Astrocyte (in vitro differentiated cells and primary cell): ENCODE measurements at regions not wholly inside any gene's neighbourhood (a gene's known extent, or its start where the extent isn't known, plus 50 kb on each side); places are given as distances from the start of the nearest gene placed in this dataset.

Experiments used
- DNase-seq: peaks from one replicate; pipeline ENCODE4 v3.0.0-alpha.2; 2010; ENCODE audit warnings: low read depth
- FAIRE-seq: peaks from 2 replicates; lab custom pipeline; 2011; peaks lifted over from hg19 to GRCh38; lab: Jason Lieb, UNC
- H2AFZ ChIP-seq: 2 replicates; pipeline ENCODE4 v1.6.0; 2012; ENCODE audit warnings: low read depth, low read length, inconsistent platforms
- H3K27ac ChIP-seq: 2 replicates; pipeline ENCODE4 v1.5.1; 2011; ENCODE audit warnings: low read depth, low read length, inconsistent platforms
- H3K27me3 ChIP-seq: 2 replicates; pipeline ENCODE4 v1.6.0; 2011; ENCODE audit warnings: low read length, inconsistent platforms; ENCODE audit not compliant: insufficient read depth
- H3K36me3 ChIP-seq: 2 replicates; pipeline ENCODE4 v1.5.1; 2011; ENCODE audit warnings: low read length, inconsistent platforms; ENCODE audit not compliant: insufficient read depth
- H3K4me1 ChIP-seq: 2 replicates; pipeline ENCODE4 v1.5.1; 2011; ENCODE audit warnings: low read length, inconsistent platforms; ENCODE audit not compliant: insufficient read depth
- H3K4me2 ChIP-seq: 2 replicates; pipeline ENCODE4 v1.6.0; 2012; ENCODE audit warnings: low read length, inconsistent platforms
- H3K4me3 ChIP-seq: 2 replicates; pipeline ENCODE4 v1.5.1; 2011; ENCODE audit warnings: low read depth, mild to moderate bottlenecking, low read length, inconsistent platforms; ENCODE audit not compliant: insufficient read depth
- H3K79me2 ChIP-seq: 2 replicates; pipeline ENCODE4 v1.6.0; 2012; ENCODE audit warnings: mild to moderate bottlenecking, low read length, inconsistent platforms; ENCODE audit not compliant: insufficient read depth
- H3K9ac ChIP-seq: 2 replicates; pipeline ENCODE4 v1.6.0; 2012; ENCODE audit warnings: mild to moderate bottlenecking, low read length, inconsistent platforms
- H3K9me3 ChIP-seq: 2 replicates; pipeline ENCODE4 v1.5.1; 2012; ENCODE audit warnings: low read depth, mild to moderate bottlenecking, low read length, inconsistent platforms; ENCODE audit not compliant: insufficient read depth
- H4K20me1 ChIP-seq: 2 replicates; pipeline ENCODE4 v1.6.0; 2012; ENCODE audit warnings: low read length, inconsistent platforms; ENCODE audit not compliant: insufficient read depth
- H3K27ac Mint-ChIP-seq: one replicate; pipeline ENCODE4 v1.8.0; 2021; ENCODE audit warnings: mild to moderate bottlenecking, mixed read lengths; ENCODE audit not compliant: unreplicated experiment
- H3K27me3 Mint-ChIP-seq: one replicate; pipeline ENCODE4 v1.8.0; 2021; ENCODE audit warnings: low read depth, mixed read lengths; ENCODE audit not compliant: unreplicated experiment
- H3K36me3 Mint-ChIP-seq: one replicate; pipeline ENCODE4 v1.8.0; 2021; ENCODE audit warnings: low read depth, mixed read lengths; ENCODE audit not compliant: unreplicated experiment
- H3K4me1 Mint-ChIP-seq: one replicate; pipeline ENCODE4 v1.8.0; 2021; ENCODE audit warnings: low read depth, mixed read lengths; ENCODE audit not compliant: unreplicated experiment
- H3K4me3 Mint-ChIP-seq: one replicate; pipeline ENCODE4 v1.8.0; 2021; ENCODE audit warnings: mild to moderate bottlenecking, moderate library complexity, mixed read lengths; ENCODE audit not compliant: unreplicated experiment
- H3K9me3 Mint-ChIP-seq: one replicate; pipeline ENCODE4 v1.8.0; 2021; ENCODE audit warnings: mild to moderate bottlenecking, mixed read lengths; ENCODE audit not compliant: unreplicated experiment
- CTCF ChIP-seq: IDR thresholded peaks from 2 replicates; pipeline ENCODE4 v1.5.1; 2011; ENCODE audit warnings: low read depth, mild to moderate bottlenecking, inconsistent platforms, low read length, moderate library complexity; ENCODE audit not compliant: insufficient read depth
- EZH2 ChIP-seq: IDR thresholded peaks from 2 replicates; pipeline ENCODE4 v1.6.1; 2012; ENCODE audit warnings: mild to moderate bottlenecking, low read length, inconsistent platforms; ENCODE audit not compliant: insufficient read depth

DNA sequence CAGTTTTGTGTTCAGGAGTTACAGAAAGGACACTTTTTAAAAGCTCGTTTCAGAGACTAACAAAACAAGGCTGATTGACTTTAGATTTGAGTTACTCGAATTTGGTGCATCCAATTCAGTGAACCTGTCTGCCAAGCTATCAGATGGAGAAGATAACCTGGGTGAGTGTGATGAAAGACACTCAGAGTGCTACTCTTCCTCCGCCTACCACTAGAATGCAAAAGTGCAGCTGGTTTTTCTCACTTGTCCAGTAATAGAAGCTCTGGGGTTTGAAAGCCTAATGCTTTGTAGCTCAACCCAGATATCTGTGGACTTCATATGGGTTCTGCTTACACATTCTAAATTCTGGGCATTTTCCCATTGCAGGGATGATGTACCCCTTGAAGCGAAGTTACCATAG is 82.8 kb upstream of the NPY start:
- DNase-seq: no peak
- Histone ChIP-seq H3K9ac (no peak overlapping the region), H4K20me1 (no peaks in the 10 kb centered on the region), H3K4me2 (no peak overlapping the region), H3K4me1 (no peaks in the 10 kb centered on the region), H2AFZ (no peak overlapping the region), H3K27me3 (no peaks in the 10 kb centered on the region), H3K36me3 (no peaks in the 10 kb centered on the region), H3K79me2 (no peaks in the 10 kb centered on the region), H3K27ac (no peak overlapping the region), H3K4me3 (no peak overlapping the region), H3K9me3 (peaks cover 5% of the 10 kb centered on the region)
- H3K27ac Mint-ChIP-seq: no peak overlapping the region
- TF ChIP-seq EZH2: no peak
- TF ChIP-seq CTCF: no peak
- H3K36me3 Mint-ChIP-seq: no peaks in the 10 kb centered on the region
- no peaks in the 10 kb centered on the region for H3K9me3 Mint-ChIP-seq
- peaks cover 4% of the 10 kb centered on the region for H3K27me3 Mint-ChIP-seq
- FAIRE-seq: no peak
- no peak overlapping the region for H3K4me3 Mint-ChIP-seq
- H3K4me1 Mint-ChIP-seq: peaks cover 15% of the 10 kb centered on the region

DNA sequence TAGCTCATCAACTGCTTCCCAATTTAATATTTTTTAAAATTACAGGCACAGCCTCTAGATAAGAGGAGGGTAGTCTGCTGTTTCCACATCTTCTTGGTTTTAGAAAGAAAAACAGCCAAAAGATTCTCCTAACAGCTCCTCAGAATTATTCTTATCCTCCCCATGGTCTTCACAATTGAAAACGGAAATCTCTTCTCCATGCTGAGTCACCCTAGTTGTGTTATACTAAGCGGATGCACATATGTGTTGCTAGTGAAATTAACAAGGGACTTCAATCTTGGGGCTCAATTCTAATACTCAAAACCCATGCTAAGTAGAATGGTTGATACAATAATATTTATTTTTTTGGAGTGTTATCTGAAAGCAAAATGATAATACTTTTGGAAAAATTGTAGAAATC is 71.9 kb upstream of the NPY start:
- peaks cover 8% of the 10 kb centered on the region for H3K4me1 Mint-ChIP-seq
- Histone ChIP-seq H3K27ac (no peak overlapping the region), H3K9me3 (no peaks in the 10 kb centered on the region), H3K9ac (no peak overlapping the region), H4K20me1 (no peaks in the 10 kb centered on the region), H3K4me2 (no peak overlapping the region), H3K79me2 (no peaks in the 10 kb centered on the region), H3K36me3 (no peaks in the 10 kb centered on the region), H3K27me3 (no peaks in the 10 kb centered on the region), H3K4me1 (no peaks in the 10 kb centered on the region), H2AFZ (no peak overlapping the region), H3K4me3 (no peak overlapping the region)
- H3K4me3 Mint-ChIP-seq: no peak overlapping the region
- H3K9me3 Mint-ChIP-seq: no peaks in the 10 kb centered on the region
- DNase-seq (no peak), FAIRE-seq (no peak)
- H3K27me3 Mint-ChIP-seq: peaks cover 3% of the 10 kb centered on the region
- no peak for TF ChIP-seq CTCF
- TF ChIP-seq EZH2: no peak
- no peaks in the 10 kb centered on the region for H3K36me3 Mint-ChIP-seq
- H3K27ac Mint-ChIP-seq: no peak overlapping the region

- no peak overlapping the region for H3K4me3 Mint-ChIP-seq
- no peaks in the 10 kb centered on the region for H3K9me3 Mint-ChIP-seq
- DNase-seq (no peak), FAIRE-seq (no peak)
- H3K27ac Mint-ChIP-seq: no peak overlapping the region
- H3K36me3 ChIP-seq: no peaks in the 10 kb centered on the region
- no peaks in the 10 kb centered on the region for H4K20me1 ChIP-seq
- H3K4me3 ChIP-seq: no peak overlapping the region
- no peaks in the 10 kb centered on the region for H3K79me2 ChIP-seq
- H3K27ac ChIP-seq: no peak overlapping the region
- H3K4me2 ChIP-seq: no peak overlapping the region
- no peaks in the 10 kb centered on the region for H3K27me3 ChIP-seq
- no peak overlapping the region for H3K9ac ChIP-seq
- H3K4me1 Mint-ChIP-seq: peaks cover 11% of the 10 kb centered on the region
- no peak overlapping the region for H2AFZ ChIP-seq
- no peaks in the 10 kb centered on the region for H3K4me1 ChIP-seq
- H3K27me3 Mint-ChIP-seq: no peaks in the 10 kb centered on the region
- H3K36me3 Mint-ChIP-seq: no peaks in the 10 kb centered on the region
- no peaks in the 10 kb centered on the region for H3K9me3 ChIP-seq
- TF ChIP-seq EZH2 (no peak), CTCF (no peak)
Measured at GRCh38 chr7:24213311-24213710, 70.7 kb upstream of the NPY start.
